Cardiac muscle cell (in vitro differentiated cells and primary cell): ENCODE measurements at regions not wholly inside any gene's neighbourhood (a gene's known extent, or its start where the extent isn't known, plus 50 kb on each side); places are given as distances from the start of the nearest gene placed in this dataset.

Experiments used
- DNase-seq, 2 donors: peaks; one replicate each; pipeline versions ENCODE4 v3.0.0 to v3.0.0-alpha.2; 2010 to 2017; ENCODE audit warnings: low read depth in 1 of 2, low spot score in 1 of 2
- H3K27ac ChIP-seq: fragments of 200-600 bp; sonication (generic); 2 replicates; pipeline ENCODE4 v1.5.1; 2016
- H3K27me3 ChIP-seq: fragments of 200-600 bp; sonication (generic); 2 replicates; pipeline ENCODE4 v1.6.0; 2016; ENCODE audit warnings: control low read depth
- H3K36me3 ChIP-seq: fragments of 200-600 bp; sonication (generic); 2 replicates; pipeline ENCODE4 v1.5.1; 2016; ENCODE audit warnings: control low read depth
- H3K4me1 ChIP-seq: fragments of 200-600 bp; sonication (generic); 2 replicates; pipeline ENCODE4 v1.8.1; 2017; ENCODE audit warnings: low read depth, mild to moderate bottlenecking, mixed run types
- H3K4me3 ChIP-seq: fragments of 200-600 bp; sonication (generic); 2 replicates; pipeline ENCODE4 v1.5.1; 2016; ENCODE audit warnings: mild to moderate bottlenecking
- H3K9me3 ChIP-seq: fragments of 200-600 bp; sonication (generic); 2 replicates; pipeline ENCODE4 v1.5.1; 2017; ENCODE audit warnings: low read depth, mild to moderate bottlenecking, control low read depth
- CTCF ChIP-seq: IDR thresholded peaks from 2 replicates; pipeline ENCODE4 v1.5.1; 2012; ENCODE audit warnings: low read depth, mild to moderate bottlenecking, low read length

DNA sequence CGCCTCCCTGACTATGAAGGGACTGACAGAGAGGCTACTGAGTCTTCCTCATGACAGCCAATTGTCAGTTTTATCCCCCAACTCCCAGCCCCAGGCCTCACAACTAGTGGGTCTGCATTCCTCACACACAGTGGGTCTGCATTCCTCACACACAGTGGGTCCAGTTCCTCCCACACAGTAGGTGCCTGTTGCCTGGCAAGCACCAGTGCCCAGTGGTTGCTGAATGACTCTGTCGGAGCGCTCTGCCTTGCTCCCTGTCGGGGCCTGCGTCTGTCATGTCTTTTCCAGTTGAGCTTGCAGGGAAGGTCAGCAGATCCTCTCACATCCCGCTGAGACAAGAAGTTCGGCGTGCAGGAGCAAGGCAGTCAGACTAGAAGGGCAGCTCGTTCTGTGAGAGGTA, 590.0 kb upstream of the MKI67 start:
- H3K27me3 ChIP-seq: no peaks in the 10 kb centered on the region
- no peak overlapping the region for H3K27ac ChIP-seq
- H3K4me1 ChIP-seq: no peaks in the 10 kb centered on the region
- H3K4me3 ChIP-seq: no peak overlapping the region
- no peaks in the 10 kb centered on the region for H3K36me3 ChIP-seq
- H3K9me3 ChIP-seq: no peaks in the 10 kb centered on the region
- TF ChIP-seq CTCF: no peak
- DNase-seq: no peak

DNA sequence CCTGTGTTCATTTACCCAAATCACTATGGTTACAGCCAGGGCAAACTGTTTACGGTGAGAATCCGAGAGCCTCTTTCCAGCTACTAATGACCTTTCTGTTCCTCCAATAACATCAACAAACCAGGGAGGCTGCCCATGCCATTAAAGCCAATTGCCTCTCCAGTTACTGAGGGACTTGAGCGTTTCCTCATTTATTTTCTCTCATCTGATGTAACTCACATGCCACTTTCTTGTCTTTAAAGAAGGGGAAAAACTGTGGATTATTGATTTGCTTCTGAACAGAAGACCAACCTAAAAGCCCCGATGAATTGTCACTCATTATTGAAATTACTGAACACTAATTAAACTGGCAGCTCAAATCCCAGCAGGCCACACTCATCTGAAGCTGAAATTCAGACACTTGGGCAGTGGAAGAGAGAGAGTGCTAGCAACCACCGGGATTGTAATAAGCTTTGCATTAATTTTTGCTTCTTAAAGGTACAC, 595.8 kb upstream of the MKI67 start:
- Histone ChIP-seq H3K9me3 (no peaks in the 10 kb centered on the region), H3K27me3 (no peaks in the 10 kb centered on the region), H3K4me3 (no peak overlapping the region), H3K4me1 (no peaks in the 10 kb centered on the region), H3K36me3 (no peaks in the 10 kb centered on the region), H3K27ac (no peak overlapping the region)
- no peak for DNase-seq
- no peak for TF ChIP-seq CTCF

DNA sequence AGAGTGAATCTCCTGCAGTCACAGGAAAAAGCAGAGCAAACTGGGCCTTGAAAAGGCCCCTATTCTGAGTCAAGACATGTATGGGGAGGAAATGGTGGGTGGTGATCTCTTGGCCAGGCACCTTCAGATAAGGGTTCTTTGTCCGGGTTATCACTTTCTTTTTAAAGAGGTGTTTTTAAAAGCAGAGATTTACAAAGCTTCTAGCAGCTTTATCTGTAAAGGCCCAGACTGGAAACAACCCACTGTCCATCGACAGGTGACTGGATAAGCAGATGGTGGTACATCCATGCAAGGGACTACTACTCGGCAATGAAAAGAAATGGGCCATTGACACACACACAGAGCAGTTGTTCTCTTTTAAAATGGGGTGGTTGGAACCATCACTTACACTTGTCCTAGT, 596.7 kb upstream of the MKI67 start:
- H3K27me3 ChIP-seq: no peaks in the 10 kb centered on the region
- H3K4me3 ChIP-seq: no peak overlapping the region

DNA sequence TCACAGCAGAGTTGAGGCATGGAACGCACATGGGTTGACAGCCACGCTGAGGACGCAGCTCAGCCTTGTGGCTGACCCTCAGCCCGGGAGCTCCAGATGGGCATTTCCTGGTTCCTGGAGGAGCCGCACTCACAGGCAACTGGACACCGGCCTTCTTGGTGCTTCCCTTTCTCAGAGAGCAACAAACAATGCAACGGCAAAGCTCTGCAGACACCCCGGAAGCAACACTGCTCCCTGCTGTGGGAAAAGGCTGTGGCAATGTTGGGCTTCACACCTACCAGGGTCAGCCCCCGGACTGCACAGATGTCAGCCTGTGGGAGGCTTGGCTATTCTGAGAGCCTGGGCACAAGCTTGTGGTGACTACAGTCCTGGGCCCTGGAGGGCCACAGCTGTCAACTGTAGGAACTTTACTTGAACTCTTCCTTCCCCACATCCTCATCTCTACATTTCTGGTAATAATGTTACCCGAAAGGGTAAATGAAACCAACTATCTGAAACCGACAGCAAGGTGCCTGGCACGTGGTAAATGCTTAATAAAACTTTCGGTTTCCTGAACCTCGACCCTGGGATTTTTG, 597.5 kb upstream of the MKI67 start:
- Histone ChIP-seq H3K4me1 (no peaks in the 10 kb centered on the region), H3K9me3 (no peaks in the 10 kb centered on the region), H3K4me3 (no peak overlapping the region), H3K27me3 (no peaks in the 10 kb centered on the region), H3K36me3 (no peaks in the 10 kb centered on the region), H3K27ac (no peak overlapping the region)
- no peak for DNase-seq
- TF ChIP-seq CTCF: no peak

More for the DNA sequence above, 596.7 kb upstream of the MKI67 start:
- H3K36me3 ChIP-seq: no peaks in the 10 kb centered on the region
- no peak for DNase-seq
- H3K4me1 ChIP-seq: no peaks in the 10 kb centered on the region
- H3K9me3 ChIP-seq: no peaks in the 10 kb centered on the region
- TF ChIP-seq CTCF: no peak
- no peak overlapping the region for H3K27ac ChIP-seq

- no peak for TF ChIP-seq CTCF
- Histone ChIP-seq H3K27ac (no peak overlapping the region), H3K4me1 (peaks cover 2% of the 10 kb centered on the region), H3K27me3 (no peaks in the 10 kb centered on the region), H3K4me3 (no peak overlapping the region), H3K36me3 (no peaks in the 10 kb centered on the region), H3K9me3 (no peaks in the 10 kb centered on the region)
- no peak for DNase-seq
Measured at GRCh38 chr10:128725531-128725930, 599.3 kb upstream of the MKI67 start.
